HT-29 (cell line): ENCODE measurements at regions not wholly inside any gene's neighbourhood (a gene's known extent, or its start where the extent isn't known, plus 50 kb on each side); places are given as distances from the start of the nearest gene placed in this dataset. TPM values are rescaled to one million over a fixed set of nuclear protein-coding genes. Genes with fewer than 3 reads are reported as not detected.
"Not testable (repeated sequence)": the region's sequence is repeated elsewhere in the genome, so short reads cannot be mapped to it uniquely, and the experiment has no call there.

Source experiments
- DNase-seq: peaks from one replicate; pipeline ENCODE4 v3.0.0-alpha.2; 2015; ENCODE audit warnings: low spot score
- small RNA-seq: library from RNA; depleted of rRNA; stranded (forward); fragments of <200 nt; gene quantifications from one replicate; pipeline ENCODE3, GENCODE V24; 2014

DNA sequence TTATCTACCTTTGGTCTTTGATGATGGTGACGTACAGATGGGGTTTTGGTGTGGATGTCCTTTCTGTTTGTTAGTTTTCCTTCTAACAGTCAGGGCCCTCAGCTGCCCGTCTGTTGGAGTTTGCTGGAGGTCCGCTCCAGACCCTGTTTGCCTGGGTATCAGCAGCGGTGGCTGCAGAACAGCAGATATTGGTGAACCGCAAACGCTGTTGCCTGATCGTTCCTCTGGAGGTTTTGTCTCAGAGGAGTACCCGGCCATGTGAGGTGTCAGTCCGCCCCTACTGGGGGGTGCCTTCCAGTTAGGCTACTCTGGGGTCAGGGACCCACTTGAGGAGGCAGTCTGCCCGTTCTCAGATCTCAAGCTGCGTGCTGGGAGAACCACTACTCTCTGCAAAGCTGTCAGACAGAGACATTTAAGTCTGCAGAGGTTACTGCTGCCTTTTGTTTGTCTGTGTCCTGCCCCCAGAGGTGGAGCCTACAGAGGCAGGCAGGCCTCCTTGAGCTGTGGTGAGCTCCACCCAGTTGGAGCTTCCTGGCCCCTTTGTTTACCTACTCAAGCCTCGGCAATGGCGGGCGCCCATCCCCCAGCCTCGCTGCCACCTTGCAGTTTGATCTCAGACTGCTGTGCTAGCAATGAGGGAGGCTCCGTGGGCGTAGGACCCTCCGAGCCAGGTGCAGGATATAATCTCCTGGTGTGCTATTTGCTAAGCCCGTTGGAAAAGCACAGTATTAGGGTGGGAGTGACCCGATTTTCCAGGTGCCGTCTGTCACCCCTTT lies 68.5 kb upstream of the ECI2 start:
- DNase-seq: not testable (repeated sequence)

DNA sequence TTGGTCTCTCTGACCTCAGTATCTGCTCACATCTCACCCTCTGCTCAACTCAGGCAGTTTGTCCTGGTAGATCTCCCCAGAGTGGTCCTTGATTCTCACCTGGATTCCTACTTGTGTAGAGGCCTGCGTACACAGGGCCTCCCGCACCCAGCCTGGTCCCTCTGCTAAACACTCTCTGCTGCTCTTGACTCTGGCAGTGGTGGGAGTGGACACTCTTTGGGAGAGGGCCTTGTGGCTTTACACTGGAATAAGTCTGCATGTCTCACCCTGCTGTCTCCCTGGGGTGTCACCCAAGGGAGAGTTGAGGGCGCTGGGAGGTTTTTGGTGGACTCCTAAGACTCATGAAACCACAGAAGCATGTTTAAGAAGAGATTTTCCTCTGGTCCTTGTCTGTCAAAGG lies 57.3 kb upstream of the ECI2 start:
- no peak for DNase-seq

DNA sequence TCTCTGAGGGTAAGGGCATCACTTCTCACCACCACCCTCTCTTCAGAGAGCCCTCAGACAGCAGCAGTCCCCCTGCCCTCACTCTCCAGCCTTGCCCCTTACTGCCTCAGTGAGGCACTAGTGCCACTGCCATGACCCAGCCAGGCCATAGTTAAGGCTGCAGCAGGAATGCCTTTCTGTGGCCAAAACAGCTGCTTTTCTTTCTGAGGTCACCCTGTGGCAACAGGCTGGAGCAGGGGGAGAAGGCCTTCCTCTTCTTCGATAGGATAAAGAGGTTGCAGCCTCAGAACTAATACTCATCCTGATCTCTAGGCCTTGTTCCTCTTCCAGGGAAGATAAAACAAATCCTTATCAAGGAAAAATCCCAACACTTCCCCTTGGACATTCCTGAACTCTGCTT lies 56.8 kb upstream of the ECI2 start:
- DNase-seq: no peak

DNA sequence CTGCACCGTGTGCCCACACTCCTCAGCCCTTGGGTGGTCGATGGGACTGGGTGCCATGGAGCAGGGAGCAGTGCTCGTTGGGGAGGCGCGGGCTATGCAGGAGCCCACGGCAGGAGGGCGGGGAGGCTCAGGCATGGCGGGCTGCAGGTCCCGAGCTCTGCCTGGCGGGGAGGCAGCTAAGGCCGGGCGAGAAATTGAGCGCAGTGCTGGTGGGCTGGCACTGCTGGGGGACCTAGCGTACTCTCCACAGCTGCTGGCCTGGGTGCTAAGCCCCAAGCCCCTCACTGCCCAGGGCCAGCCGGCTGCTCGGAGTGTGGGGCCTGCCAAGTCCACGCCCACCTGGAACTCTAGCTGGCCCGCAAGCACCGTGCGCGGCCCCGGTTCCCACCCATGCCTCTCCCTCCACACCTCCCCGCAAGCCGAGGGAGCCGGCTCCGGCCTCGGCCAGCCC lies 55.9 kb upstream of the ECI2 start:
- no peak for DNase-seq

DNA sequence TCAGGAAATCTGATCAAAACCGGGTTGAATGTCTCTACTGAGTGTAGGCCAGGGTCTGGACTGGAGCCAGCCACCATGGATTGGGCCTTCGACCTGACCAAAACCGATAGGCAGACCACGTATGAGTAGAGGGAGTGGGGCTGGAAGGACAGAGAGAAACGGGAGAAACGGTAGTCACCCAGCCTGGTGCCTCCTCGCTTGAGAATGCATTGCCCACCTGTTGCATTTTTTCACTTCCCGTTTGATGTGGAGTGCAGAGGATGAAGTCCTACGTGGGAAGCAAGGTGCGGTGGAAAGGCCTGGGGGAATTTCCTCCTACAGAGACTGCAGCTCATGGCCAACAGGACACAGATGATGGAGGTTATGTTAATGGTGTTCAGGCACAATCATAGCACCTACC lies 53.9 kb upstream of the ECI2 start:
- no peak for DNase-seq

- no peak for DNase-seq
Observed at GRCh38 chr6:4188801-4189200, 53.4 kb upstream of the ECI2 start.

- DNase-seq: no peak
Observed at GRCh38 chr6:4187480-4187879, 52.1 kb upstream of the ECI2 start.

GRCh38 chr6:4186385-4186784 lies 51.0 kb upstream of the ECI2 start:
- DNase-seq: no peak

- DNase-seq: no peak
Observed at GRCh38 chr6:4185846-4186245, 50.5 kb upstream of the ECI2 start.

DNA sequence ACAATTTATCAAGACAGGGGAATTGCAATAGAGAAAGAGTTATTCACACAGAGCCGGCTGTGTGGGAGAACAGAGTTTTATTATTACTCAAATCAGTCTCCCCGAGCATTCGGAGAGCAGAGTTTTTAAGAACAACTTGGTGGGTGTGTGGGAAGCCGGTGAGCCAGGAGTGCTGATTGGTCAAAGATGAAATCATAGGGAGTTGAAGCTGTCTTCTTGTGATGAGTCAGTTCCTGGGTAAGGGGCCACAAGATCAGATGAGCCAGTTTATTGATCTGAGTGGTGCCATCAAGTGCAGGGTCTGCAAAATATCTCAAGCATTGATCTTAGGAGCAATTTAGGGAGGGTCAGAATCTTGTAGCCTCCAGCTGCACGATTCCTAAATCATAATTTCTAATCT lies 50.0 kb upstream of the ECI2 start:
- no peak for DNase-seq

Small RNA genes in the stretch of these regions (small RNA-seq; reads per million reads assigned to genes)
- gene AL133393.1 (not detected), gene RNA5SP202 (151 reads per million, percentile 97 among the genes with 10 or more reads in this experiment)
